ENCODE measurements at regions not wholly inside any gene's neighbourhood (a gene's known extent, or its start where the extent isn't known, plus 50 kb on each side); places are given as distances from the start of the nearest gene placed in this dataset.

- POLR2A ChIA-PET = no interaction called here
- no peak for TF ChIP-seq CTCF (IDR thresholded peaks at IDR 0.05; ENCODE audit: control extremely low read depth, extremely low read depth, low read depth, missing control alignments)
- DNase-seq (ENCODE audit: extremely low spot score) = no peak
- CTCF ChIA-PET = interaction anchor here (1.3 kb wide), 1 partner anchor 29 kb away, joined by 3 read pairs; no protein-coding TSS in a partner anchor
Observed at GRCh38 chr6:85390105-85390728, 59.7 kb upstream of the NT5E start.

GRCh38 chr6:85389151-85389797, 60.6 kb upstream of the NT5E start:
- ChIA-PET CTCF (interaction anchor here (1.2 kb wide), 1 partner anchor 94 kb away, joined by 3 read pairs; no protein-coding TSS in a partner anchor), POLR2A (no interaction called here)
- no peak for DNase-seq (ENCODE audit: extremely low spot score)
- no peak for TF ChIP-seq CTCF (IDR thresholded peaks at IDR 0.05; ENCODE audit: control extremely low read depth, extremely low read depth, low read depth, missing control alignments)

GRCh38 chr6:85388531-85388930, 61.4 kb upstream of the NT5E start:
- DNase-seq (ENCODE audit: extremely low spot score) = no peak
- no peak for TF ChIP-seq CTCF (IDR thresholded peaks at IDR 0.05; ENCODE audit: control extremely low read depth, extremely low read depth, low read depth, missing control alignments)
- ChIA-PET CTCF (interaction anchor here (1.2 to 1.7 kb wide), 2 partner anchors 85 to 94 kb away, joined by 3 read pairs; no protein-coding TSS in a partner anchor), POLR2A (no interaction called here)

GRCh38 chr6:85385636-85386315, 64.1 kb upstream of the NT5E start:
- ChIA-PET POLR2A (no interaction called here), CTCF (interaction anchor here (1.4 to 1.9 kb wide), 4 partner anchors 19 to 97 kb away, joined by 3 to 8 read pairs (median 4); no protein-coding TSS in a partner anchor)
- DNase-seq (ENCODE audit: extremely low spot score) = no peak
- TF ChIP-seq CTCF (IDR thresholded peaks at IDR 0.05; ENCODE audit: control extremely low read depth, extremely low read depth, low read depth, missing control alignments) = no peak

- CTCF ChIA-PET = interaction anchor here (1.2 to 2.6 kb wide), 3 partner anchors 13 to 100 kb away, joined by 4 to 9 read pairs (median 4); no protein-coding TSS in a partner anchor
- DNase-seq (ENCODE audit: extremely low spot score) = no peak
- no peak for TF ChIP-seq CTCF (IDR thresholded peaks at IDR 0.05; ENCODE audit: control extremely low read depth, extremely low read depth, low read depth, missing control alignments)
- POLR2A ChIA-PET = no interaction called here
Observed at GRCh38 chr6:85383042-85383441, 66.8 kb upstream of the NT5E start.

- DNase-seq (ENCODE audit: extremely low spot score) = no peak
- no peak for TF ChIP-seq CTCF (IDR thresholded peaks at IDR 0.05; ENCODE audit: control extremely low read depth, extremely low read depth, low read depth, missing control alignments)
- ChIA-PET CTCF (interaction anchor here (1.2 to 2.6 kb wide), 3 partner anchors 14 to 100 kb away, joined by 4 to 9 read pairs (median 4); no protein-coding TSS in a partner anchor), POLR2A (no interaction called here)
Observed at GRCh38 chr6:85382541-85382940, 67.3 kb upstream of the NT5E start.

Data from GM10248 (cell line).